ENCODE measurements at regions not wholly inside any gene's neighbourhood (a gene's known extent, or its start where the extent isn't known, plus 50 kb on each side); places are given as distances from the start of the nearest gene placed in this dataset.
A peak's percentile ranks its signal among the peaks of the same experiment; 100 is the strongest.
"Not testable (repeated sequence)": the region's sequence is repeated elsewhere in the genome, so short reads cannot be mapped to it uniquely, and the experiment has no call there.

DNA sequence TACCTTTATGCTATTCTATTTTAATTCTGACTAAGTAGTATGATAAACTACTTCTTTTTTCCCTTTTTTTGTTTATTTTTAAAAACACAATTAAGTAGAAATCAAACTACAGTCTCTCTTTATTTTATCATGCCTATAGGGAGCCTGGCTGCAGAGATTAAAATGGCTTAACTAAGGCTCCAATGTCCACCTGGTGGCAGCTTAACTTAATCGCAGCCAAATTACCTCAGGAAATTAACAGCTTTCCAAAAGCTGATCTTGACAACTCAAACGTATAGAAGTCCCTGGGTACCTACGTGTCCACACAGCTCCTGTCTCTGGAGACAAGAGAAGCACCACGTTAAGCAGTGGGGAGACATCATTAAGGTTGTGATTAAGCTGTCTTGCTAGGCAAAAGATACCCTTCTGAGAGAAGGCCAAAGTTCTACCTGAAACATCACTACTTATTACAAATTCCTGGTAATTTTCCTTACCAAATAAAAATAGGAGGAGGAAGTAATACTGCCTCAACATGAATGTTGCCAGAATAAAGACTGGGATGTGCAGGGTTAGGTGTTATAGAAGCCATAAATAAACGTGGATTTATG is 63.2 kb upstream of the SNX19 start:
- DNase-seq (ENCODE audit: low read depth), result no peak

DNA sequence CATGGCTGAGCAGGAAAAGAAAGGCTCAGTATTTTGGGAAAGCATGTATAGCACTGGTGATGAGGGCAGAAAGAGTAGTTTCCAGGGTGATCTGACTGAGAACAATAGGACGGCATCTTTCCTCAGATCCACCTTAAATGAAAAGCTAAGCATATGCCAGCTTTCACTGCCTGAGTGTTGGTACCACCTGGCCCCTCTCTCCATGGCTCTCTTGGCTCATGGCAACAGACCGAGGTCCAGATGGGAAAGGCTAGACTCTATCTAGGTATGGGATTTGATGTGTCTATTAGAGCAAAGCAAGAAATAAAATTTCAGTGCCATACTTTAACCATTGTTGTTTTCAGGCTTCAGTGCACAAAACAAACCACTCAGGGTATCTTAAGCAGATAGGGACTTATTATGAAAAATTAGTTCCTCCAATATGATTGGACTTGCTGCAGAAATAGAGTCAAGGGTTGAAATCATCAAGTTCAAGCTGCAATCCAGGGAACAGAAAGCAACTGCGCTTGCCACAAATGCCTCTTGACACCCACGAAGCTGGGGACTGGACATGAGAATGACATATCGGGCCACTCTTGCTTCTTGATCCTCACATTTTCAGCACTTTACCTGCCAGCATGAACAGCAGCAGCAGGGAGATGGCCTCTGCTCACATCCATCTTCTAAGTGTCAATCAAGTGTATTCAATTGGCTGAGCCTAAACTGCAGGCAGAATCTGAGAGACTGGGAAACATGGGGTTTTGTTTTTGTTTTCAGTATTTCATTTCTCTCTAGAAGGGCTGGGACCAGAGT is 64.0 kb upstream of the SNX19 start:
- DNase-seq (ENCODE audit: low read depth), result no peak

DNA sequence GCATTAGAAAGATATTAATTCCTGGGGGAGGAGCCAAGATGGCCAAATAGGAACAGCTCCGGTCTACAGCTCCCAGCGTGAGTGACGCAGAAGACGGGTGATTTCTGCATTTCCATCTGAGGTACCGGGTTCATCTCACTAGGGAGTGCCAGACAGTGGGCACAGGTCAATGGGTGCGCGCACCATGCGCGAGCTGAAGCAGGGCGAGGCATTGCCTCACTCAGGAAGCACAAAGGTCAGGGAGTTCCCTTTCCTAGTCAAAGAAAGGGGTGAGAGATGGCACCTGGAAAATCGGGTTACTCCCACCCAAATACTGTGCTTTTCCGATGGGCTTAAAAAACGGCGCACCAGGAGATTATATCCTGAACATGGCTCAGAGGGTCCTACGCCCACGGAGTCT is 68.0 kb upstream of the SNX19 start:
- not testable (repeated sequence) for DNase-seq (ENCODE audit: low read depth)

- DNase-seq (ENCODE audit: low read depth), result no peak
Observed at GRCh38 chr11:130992788-130993187, 76.5 kb upstream of the SNX19 start.

DNA sequence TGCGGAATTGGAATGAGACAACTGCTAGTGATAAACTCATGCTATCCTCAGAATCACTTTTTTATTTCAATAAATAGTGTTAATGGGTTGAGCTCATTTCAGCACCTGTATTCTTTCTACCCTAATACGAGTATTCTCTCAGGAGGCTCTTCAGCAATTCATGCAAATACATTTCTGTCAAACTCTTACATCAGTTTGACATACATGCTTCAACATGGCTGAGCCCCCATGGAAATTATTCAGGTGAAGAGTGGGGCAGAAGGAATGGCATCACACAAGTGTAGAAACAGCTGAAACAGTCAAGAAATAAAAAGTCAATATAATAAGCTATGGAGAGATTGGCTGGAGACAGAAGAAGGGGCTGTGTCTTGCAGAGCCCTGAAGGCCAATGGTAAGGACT is 77.8 kb upstream of the SNX19 start:
- no peak for DNase-seq (ENCODE audit: low read depth)

GRCh38 chr11:130995266-130995665 is 79.0 kb upstream of the SNX19 start:
- no peak for DNase-seq (ENCODE audit: low read depth)

- no peak for DNase-seq (ENCODE audit: low read depth)
Observed at GRCh38 chr11:130997278-130997677, 81.0 kb upstream of the SNX19 start.

DNA sequence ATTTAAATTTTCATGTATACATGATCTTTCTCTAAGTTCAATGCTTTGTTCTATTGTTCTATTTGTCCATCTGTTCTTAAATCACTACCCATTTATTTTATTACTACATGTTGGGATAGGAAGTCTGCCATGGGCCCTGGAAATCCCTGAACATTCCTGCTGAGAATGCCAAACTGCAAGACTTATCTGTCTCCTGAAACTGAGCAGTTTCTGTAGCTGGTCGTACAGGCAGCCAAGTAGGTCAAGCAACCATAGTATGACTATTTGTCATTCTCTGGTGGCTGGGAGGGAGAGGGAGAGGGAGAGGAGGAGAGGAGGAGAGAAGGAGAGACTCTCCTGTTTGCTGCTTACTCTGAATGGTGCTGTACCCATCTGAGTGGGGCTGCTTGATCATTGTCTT is 82.8 kb upstream of the SNX19 start:
- DNase-seq (ENCODE audit: low read depth), result no peak

DNA sequence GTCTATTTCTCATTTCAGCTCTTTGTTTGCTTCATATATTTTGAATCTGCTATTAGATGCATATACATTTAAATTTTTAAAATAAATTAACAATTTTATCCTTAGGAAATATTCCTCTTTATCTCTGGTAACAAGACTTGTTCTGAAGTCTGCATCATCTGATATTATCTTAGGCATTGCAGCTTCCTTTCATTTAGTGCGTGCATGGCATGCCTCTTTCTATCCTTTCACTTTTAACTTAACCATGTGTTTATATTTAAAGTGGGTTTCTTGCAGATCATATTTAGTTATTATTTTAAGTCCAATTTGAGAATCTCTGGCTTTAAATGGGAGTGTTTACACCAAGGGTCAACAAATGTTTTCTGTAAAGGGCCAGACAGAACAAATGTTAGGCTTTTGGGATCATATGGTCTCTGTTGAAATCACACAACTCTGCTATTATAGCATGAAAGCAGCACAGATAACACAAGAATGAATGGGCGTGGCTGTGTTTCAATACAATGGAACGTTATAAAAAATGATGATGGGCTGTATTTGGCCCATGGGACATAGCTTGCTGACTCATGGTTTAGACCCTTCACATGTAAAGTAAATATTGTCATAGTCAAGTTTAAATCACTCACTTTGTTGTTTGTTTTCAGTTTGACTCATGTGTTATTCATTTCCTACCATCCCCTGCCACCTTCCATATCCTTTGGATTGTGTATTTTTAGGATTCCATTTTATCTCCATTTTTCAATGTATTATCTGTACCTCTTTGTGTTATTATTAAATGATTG is 83.9 kb upstream of the SNX19 start:
- peak; percentile 38 for DNase-seq (ENCODE audit: low read depth)

GRCh38 chr11:131002145-131002544 is 85.9 kb upstream of the SNX19 start:
- no peak for DNase-seq (ENCODE audit: low read depth)

GRCh38 chr11:131005829-131006228 is 89.5 kb upstream of the SNX19 start:
- no peak for DNase-seq (ENCODE audit: low read depth)

GRCh38 chr11:131025020-131025419 is 108.7 kb upstream of the SNX19 start:
- no peak for DNase-seq (ENCODE audit: low read depth)

GRCh38 chr11:131025421-131026125 is 109.3 kb upstream of the SNX19 start:
- DNase-seq (ENCODE audit: low read depth), result no peak

DNA sequence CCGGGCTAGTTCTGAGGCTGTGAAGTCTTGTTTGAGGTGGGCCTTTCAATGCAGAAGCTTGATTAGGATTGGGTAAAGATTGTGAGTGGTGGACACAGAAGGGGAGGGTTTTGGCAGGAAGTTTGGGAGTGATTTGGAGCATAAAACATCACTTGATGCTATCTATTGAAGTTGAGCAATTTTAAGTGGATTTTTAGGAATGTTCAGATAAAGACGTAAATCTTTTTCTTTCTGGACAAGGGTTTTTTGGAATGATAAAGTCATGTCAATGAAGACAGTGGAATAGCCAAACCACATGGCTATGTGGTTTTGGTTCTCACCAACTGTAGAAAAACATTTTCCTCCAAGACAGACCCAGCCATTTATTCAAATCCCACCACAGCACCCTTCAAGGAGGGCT is 111.2 kb upstream of the SNX19 start:
- no peak for DNase-seq (ENCODE audit: low read depth)

- DNase-seq (ENCODE audit: low read depth), result peak; percentile 34
Observed at GRCh38 chr11:131033151-131033651, 116.9 kb upstream of the SNX19 start.

GRCh38 chr11:131036514-131036913 is 120.2 kb upstream of the SNX19 start:
- no peak for DNase-seq (ENCODE audit: low read depth)

DNA sequence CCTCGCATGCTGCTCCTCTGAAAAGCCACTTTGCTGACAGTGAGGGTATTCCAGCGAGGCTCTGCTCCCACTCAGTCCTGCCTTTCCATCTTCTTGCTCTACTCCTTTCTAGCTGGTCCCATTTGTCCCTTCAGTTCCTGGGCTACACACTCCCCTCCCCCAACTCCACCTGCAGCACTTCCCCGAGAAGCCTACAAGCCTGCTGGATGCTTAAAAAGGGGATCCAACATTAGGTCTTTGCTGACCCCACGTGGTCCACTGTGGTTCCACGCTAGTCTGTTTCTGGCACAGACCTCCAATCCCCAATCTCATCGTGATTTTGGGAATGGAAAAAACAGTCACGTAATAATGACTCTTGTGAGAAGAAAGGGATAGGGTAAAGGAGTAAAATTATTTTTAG is 121.6 kb upstream of the SNX19 start:
- no peak for DNase-seq (ENCODE audit: low read depth)

DNA sequence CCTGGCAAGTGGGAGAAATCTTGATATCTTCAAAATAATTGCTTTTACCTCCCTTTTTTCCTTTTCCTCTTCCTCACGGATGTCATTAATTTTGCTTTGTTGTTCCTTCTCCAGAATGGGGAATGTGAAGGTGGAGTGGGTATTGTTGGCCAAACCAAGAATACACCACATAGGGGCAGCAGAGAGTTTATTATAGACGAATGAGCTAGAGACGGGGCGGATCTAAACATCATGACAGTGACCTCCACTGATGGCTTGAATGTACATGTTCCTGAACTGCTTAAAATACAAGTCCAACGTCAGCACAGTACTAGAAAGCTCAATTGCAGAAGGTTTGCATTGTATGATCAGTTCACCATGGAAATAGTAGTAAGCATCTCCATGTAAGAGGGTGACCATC is 122.3 kb upstream of the SNX19 start:
- no peak for DNase-seq (ENCODE audit: low read depth)

DNA sequence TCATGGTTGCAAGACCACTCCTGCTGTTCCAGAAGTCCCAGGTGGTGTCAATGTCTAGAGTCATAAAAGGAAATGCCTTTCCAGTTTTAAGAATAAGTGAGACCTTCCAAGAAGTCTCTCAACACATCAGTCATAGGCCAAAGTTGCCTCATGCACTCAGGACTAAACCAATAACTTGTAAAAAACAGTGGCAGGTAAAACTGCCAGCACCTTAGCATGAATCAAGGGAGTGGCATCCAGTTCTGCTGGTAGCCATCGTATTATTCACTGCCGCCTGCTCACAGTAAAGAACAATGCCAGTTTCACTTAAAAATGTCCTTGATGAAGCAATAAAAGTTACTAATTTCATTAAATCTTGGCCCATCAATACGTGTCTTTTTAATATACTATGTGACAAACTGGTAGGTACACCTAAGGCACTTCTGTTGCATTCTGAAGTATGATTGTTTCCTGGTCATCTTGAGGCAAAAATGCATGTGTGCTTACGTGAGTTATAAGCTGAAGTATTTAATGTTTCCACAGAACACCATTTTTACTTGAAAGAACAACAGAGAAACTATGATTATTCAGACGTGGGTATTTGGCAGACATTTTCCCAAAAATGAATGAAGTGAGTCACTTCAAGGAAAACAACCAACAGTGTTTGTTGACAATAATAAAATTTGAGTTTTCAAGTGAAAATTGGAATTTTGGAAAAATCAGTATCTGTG is 125.2 kb upstream of the SNX19 start:
- DNase-seq (ENCODE audit: low read depth), result no peak

GRCh38 chr11:131042041-131042390 is 125.7 kb upstream of the SNX19 start:
- no peak for DNase-seq (ENCODE audit: low read depth)

- DNase-seq (ENCODE audit: low read depth), result no peak
Observed at GRCh38 chr11:131043251-131043650, 127.0 kb upstream of the SNX19 start.

DNA sequence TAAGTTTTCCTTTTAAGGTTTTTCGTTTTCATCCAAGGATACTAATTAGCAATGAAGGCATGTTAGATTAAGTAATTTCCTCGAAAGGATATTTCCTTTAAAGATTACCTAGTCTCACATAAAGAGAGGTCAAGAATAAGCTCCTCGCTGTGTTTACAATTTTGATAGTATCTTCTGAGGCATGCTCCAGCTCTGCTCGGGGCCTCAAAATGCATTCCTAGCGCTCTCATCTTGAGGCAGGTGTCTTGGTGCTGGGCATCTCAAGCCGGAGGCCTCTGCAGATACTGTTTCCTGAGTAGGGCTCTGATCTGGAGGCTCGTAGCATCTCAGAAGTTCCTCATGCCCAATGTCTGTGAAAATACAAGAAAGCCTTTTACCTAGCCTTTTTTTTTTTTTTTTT is 128.6 kb upstream of the SNX19 start:
- DNase-seq (ENCODE audit: low read depth), result no peak
